Mammary epithelial cell (primary cell): ENCODE measurements at regions not wholly inside any gene's neighbourhood (a gene's known extent, or its start where the extent isn't known, plus 50 kb on each side); places are given as distances from the start of the nearest gene placed in this dataset.

Experiments used
- EZH2 ChIP-seq: IDR thresholded peaks from 2 replicates; pipeline ENCODE4 v1.6.1; 2012; ENCODE audit warnings: low read length, inconsistent platforms, borderline replicate concordance
- TF ChIP-seq, protein P1 (sequence below), 2 donors: IDR thresholded peaks in 1 of 2; conservative IDR thresholded peaks in 1 of 2; 2 replicates each; pipeline ENCODE4 v1.5.1; 2011 to 2012; ENCODE audit warnings: inconsistent platforms in 2 of 2, low read length in 2 of 2, mild to moderate bottlenecking in 2 of 2, control low read depth in 1 of 2, low read depth in 1 of 2; ENCODE audit not compliant: insufficient read depth in 1 of 2; ENCODE audit errors: extremely low read depth in 1 of 2

DNA sequence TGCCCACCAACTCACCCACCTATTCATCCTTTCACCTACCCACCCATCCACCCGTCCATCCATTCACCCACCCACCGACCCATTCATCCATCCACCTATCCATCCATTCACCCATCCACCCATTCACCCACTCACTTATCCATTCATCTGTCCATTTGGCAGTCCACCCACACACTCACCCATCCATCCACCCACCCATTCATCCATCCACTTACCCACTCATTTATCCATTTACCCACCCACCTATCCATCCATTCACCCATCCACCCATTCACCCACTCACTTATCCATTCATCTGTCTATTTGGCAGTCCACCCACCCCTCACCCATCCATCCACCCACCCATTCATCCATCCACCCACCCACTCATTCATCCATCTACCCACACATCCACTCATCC lies 278.1 kb upstream of the IRX4 start:
- TF ChIP-seq, protein P1, sequence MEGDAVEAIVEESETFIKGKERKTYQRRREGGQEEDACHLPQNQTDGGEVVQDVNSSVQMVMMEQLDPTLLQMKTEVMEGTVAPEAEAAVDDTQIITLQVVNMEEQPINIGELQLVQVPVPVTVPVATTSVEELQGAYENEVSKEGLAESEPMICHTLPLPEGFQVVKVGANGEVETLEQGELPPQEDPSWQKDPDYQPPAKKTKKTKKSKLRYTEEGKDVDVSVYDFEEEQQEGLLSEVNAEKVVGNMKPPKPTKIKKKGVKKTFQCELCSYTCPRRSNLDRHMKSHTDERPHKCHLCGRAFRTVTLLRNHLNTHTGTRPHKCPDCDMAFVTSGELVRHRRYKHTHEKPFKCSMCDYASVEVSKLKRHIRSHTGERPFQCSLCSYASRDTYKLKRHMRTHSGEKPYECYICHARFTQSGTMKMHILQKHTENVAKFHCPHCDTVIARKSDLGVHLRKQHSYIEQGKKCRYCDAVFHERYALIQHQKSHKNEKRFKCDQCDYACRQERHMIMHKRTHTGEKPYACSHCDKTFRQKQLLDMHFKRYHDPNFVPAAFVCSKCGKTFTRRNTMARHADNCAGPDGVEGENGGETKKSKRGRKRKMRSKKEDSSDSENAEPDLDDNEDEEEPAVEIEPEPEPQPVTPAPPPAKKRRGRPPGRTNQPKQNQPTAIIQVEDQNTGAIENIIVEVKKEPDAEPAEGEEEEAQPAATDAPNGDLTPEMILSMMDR (conservative IDR thresholded peaks at IDR 0.05 in 1 of 2, IDR thresholded peaks at IDR 0.05 in 1 of 2; ENCODE audit: extremely low read depth in 1 of 2, insufficient read depth in 1 of 2, low read depth in 1 of 2, low read length in 2 of 2): no peak
- no peak for TF ChIP-seq EZH2
